ENCODE measurements at regions not wholly inside any gene's neighbourhood (a gene's known extent, or its start where the extent isn't known, plus 50 kb on each side); places are given as distances from the start of the nearest gene placed in this dataset.

- TF ChIP-seq CTCF (IDR thresholded peaks at IDR 0.05; ENCODE audit: poor library complexity, severe bottlenecking) (no peak), REST (IDR thresholded peaks at IDR 0.05; ENCODE audit: borderline replicate concordance) (no peak), EP300 (conservative IDR thresholded peaks at IDR 0.05; ENCODE audit: poor library complexity, severe bottlenecking) (no peak), POLR2AphosphoS5 (IDR thresholded peaks at IDR 0.05) (no peak)
Measured at GRCh38 chr1:209130886-209131285, 452.6 kb upstream of the CAMK1G start.
